ENCODE measurements at regions not wholly inside any gene's neighbourhood (a gene's known extent, or its start where the extent isn't known, plus 50 kb on each side); places are given as distances from the start of the nearest gene placed in this dataset.
"Not testable (repeated sequence)": the region's sequence is repeated elsewhere in the genome, so short reads cannot be mapped to it uniquely, and the experiment has no call there.

- no peak overlapping the region for H3K27ac ChIP-seq
- no peaks in the 10 kb centered on the region for H3K36me3 ChIP-seq
- FAIRE-seq (no peak), DNase-seq (no peak), ATAC-seq (no peak)
- H3K9me3 ChIP-seq = no peaks in the 10 kb centered on the region
- no peak overlapping the region for H3K4me3 ChIP-seq
- peaks cover 12 to 17% (median 13%) of the 10 kb centered on the region in 3 donors for H3K4me1 ChIP-seq
- no peak for TF ChIP-seq CTCF (IDR thresholded peaks at IDR 0.05)
- intact Hi-C loops (cut with DNase I) = no loop called here
- no peaks in the 10 kb centered on the region for H3K27me3 ChIP-seq
These were observed 128.7 kb downstream of the FHIP1A start for GRCh38 chr4:151537687-151538086.

- no peaks in the 10 kb centered on the region for H3K27me3 ChIP-seq
- 63 to 69% methylated on average over 4 of the region's 4 CpGs for WGBS, 2 donors
- intact Hi-C loops (cut with DNase I) = no loop called here
- no peak for TF ChIP-seq CTCF (IDR thresholded peaks at IDR 0.05)
- ATAC-seq = no peak
- no peak for FAIRE-seq
- peaks cover 12 to 17% (median 13%) of the 10 kb centered on the region in 3 donors for H3K4me1 ChIP-seq
- H3K36me3 ChIP-seq = no peaks in the 10 kb centered on the region
- DNase-seq = no peak
- no peak overlapping the region for H3K27ac ChIP-seq
- no peak overlapping the region for H3K4me3 ChIP-seq
- no peaks in the 10 kb centered on the region for H3K9me3 ChIP-seq
These were observed 130.0 kb downstream of the FHIP1A start for GRCh38 chr4:151538963-151539362.

GRCh38 chr4:151540728-151541388, 131.9 kb downstream of the FHIP1A start:
- peaks cover 12 to 17% (median 13%) of the 10 kb centered on the region in 3 donors for H3K4me1 ChIP-seq
- 26 to 33% methylated on average over 3 of the region's 3 CpGs for WGBS, 2 donors
- TF ChIP-seq CTCF (IDR thresholded peaks at IDR 0.05) = no peak
- peak overlapping the region in 1 of 4 donors; percentile 23 for H3K27ac ChIP-seq
- H3K36me3 ChIP-seq = no peaks in the 10 kb centered on the region
- ATAC-seq = peak; percentile 71 to 86 (median 76)
- no peaks in the 10 kb centered on the region for H3K27me3 ChIP-seq
- intact Hi-C loops (cut with DNase I) = no loop called here
- peak in 1 of 6 donors; percentile 13 for DNase-seq
- peak; percentile 49 for FAIRE-seq
- no peaks in the 10 kb centered on the region for H3K9me3 ChIP-seq
- no peak overlapping the region for H3K4me3 ChIP-seq

- H3K4me3 ChIP-seq = no peak overlapping the region
- DNase-seq (no peak), ATAC-seq (peak; percentile 61 to 68 (median 66)), FAIRE-seq (no peak)
- intact Hi-C loops (cut with DNase I) = no loop called here
- peak overlapping the region in 1 of 4 donors; percentile 23 for H3K27ac ChIP-seq
- 32 to 36% methylated on average over 6 of the region's 6 CpGs for WGBS, 2 donors
- no peaks in the 10 kb centered on the region for H3K9me3 ChIP-seq
- no peaks in the 10 kb centered on the region for H3K27me3 ChIP-seq
- no peaks in the 10 kb centered on the region for H3K36me3 ChIP-seq
- TF ChIP-seq CTCF (IDR thresholded peaks at IDR 0.05) = no peak
- H3K4me1 ChIP-seq = peaks cover 12 to 17% (median 13%) of the 10 kb centered on the region in 3 donors
These were observed 132.6 kb downstream of the FHIP1A start for GRCh38 chr4:151541389-151542071.

GRCh38 chr4:151548708-151549107, 139.7 kb downstream of the FHIP1A start:
- no peak for FAIRE-seq
- WGBS, 2 donors = 90 to 98% methylated on average over 8 of the region's 8 CpGs
- Histone ChIP-seq H3K27me3 (no peaks in the 10 kb centered on the region), H3K27ac (no peak overlapping the region), H3K4me1 (no peaks in the 10 kb centered on the region), H3K9me3 (no peaks in the 10 kb centered on the region), H3K36me3 (no peaks in the 10 kb centered on the region), H3K4me3 (no peak overlapping the region)
- DNase-seq = no peak
- no peak for TF ChIP-seq CTCF (IDR thresholded peaks at IDR 0.05)
- intact Hi-C loops (cut with DNase I) = no loop called here
- ATAC-seq = no peak

- intact Hi-C loops (cut with DNase I); H3K4me3 ChIP-seq; H3K36me3 ChIP-seq; H3K9me3 ChIP-seq; FAIRE-seq; ATAC-seq; H3K27me3 ChIP-seq; H3K4me1 ChIP-seq; H3K27ac ChIP-seq; DNase-seq: not testable (repeated sequence)
- WGBS, 2 donors = 100% methylated on average over 2 of the region's 2 CpGs
These were observed 140.4 kb downstream of the FHIP1A start for GRCh38 chr4:151549378-151549777.
